ENCODE measurements at regions not wholly inside any gene's neighbourhood (a gene's known extent, or its start where the extent isn't known, plus 50 kb on each side); places are given as distances from the start of the nearest gene placed in this dataset.
"Not testable (repeated sequence)": the region's sequence is repeated elsewhere in the genome, so short reads cannot be mapped to it uniquely, and the experiment has no call there.

GRCh38 chr7:135872861-135873260 is 104.3 kb downstream of the MTPN start:
- DNase-seq = not testable (repeated sequence)

DNA sequence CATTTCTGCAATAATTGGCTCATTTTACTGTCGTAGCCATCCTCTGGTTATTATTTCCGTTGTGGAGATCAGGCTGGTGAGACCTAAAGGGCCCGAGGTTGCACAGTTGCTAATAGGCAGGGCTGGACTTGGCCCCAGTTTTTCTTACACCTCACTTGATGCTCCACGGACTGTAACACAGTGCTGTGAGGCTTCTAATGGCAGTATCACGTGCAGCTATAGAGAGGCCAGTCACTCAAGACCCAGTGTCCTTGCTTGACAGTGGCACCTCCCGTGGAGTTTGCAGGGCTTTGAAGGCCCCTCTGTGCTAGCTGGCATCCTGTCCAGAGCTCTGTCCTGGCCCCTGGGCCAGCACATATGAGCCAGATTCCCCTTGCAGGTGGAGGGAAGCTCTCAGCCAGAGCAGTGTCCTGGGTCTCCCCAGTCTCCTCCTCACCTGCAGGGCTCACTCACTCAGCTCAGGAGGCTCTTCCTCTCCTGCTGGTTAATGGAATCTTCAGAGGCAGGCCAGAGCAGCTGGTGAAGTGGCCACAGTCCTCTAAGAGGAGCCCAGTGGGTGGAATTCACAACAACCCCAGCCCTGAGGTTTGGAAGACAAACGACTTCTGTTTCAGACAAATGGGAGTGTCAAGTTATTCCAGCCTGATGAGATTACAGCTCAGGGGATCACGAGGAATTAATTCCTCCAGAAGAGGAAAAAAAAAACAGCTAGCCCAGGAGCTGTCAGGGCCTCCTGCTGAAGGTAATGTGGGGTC is 114.2 kb upstream of the FAM180A start:
- DNase-seq = no peak

GRCh38 chr7:135859538-135859937 is 110.9 kb upstream of the FAM180A start:
- no peak for DNase-seq

DNA sequence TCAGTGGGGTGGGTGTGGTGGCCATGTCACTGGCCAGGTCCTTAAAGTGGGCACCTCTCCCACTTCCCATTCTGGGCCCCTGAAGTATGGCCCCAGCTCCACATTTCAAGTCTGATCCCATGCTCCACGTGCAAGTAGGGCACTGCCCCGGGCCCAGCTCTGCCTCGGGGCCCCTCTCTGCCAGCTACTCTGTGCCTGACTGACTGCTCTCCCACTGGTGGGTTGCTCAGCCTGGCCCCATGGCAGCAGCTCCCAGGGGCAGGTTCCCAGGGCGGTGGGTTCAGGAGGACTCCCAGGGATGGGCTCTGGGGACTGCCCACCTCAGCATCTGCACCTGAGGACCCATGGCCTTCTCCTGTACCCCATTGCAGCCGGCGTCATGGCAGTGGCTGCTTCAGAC is 110.2 kb upstream of the FAM180A start:
- DNase-seq = no peak

- DNase-seq = no peak
These were observed 109.8 kb upstream of the FAM180A start for GRCh38 chr7:135858379-135858778.

- DNase-seq = no peak
These were observed 109.1 kb upstream of the FAM180A start for GRCh38 chr7:135857519-135858274.

DNA sequence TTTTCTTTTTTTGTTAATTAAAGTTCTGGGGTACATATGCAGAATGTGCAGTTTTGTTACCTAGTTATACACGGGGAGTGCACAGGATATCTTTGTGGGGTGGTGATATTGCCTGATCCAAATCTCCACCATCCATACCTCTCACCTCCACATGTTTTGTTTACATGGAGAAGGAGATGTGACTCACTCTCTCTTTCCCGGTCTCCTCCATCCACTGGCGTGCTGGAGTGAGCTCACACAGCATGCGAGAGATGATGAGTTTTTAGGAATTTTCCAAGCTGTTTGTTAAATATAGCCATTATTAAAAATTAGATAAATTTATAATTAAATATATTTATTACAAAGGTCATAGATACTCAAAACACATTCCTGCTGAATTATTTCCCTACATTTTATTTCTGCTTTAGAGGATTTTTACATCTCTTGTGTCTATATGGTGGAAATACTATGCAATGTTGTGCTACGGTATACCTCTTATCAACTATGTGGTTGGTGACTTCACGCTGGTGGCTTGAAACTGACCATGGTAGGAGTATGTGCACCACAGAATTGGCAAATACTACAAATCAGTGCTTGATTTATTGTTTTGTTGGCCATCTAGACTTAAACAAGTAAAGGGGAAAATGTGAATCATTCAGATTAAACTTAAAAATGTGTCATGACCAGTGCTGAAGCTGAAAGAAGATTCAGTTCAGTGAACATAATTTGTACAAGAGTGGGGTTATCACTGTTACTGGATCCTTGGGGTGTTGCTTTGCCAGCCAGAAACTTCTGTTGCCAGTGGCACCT is 107.9 kb upstream of the FAM180A start:
- DNase-seq = no peak

DNA sequence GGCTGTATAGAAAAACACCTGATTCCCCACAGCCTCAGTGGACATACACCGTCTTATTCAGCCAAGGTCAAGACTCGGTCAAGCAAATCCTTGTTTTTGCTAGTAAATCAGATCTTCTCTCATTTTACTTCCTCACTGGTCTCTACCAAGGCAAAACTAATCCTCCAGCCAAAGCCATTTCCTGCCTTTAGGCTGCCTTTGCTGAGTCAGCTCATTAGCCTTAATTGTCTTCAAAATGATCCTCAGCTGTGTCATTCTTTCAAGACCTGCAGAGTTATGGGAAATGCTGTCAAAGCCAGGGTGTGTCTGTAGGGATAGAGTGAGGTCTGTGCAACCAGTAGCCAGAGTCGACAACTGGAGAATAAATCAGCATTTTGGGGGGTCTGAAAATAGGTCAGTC is 107.2 kb upstream of the FAM180A start:
- DNase-seq = peak; percentile 18

GRCh38 chr7:135853499-135853898 is 104.9 kb upstream of the FAM180A start:
- DNase-seq = no peak

- DNase-seq = no peak
These were observed 104.4 kb upstream of the FAM180A start for GRCh38 chr7:135853008-135853407.

GRCh38 chr7:135847242-135847641 is 98.6 kb upstream of the FAM180A start:
- no peak for DNase-seq

GRCh38 chr7:135846339-135846738 is 97.7 kb upstream of the FAM180A start:
- no peak for DNase-seq

DNA sequence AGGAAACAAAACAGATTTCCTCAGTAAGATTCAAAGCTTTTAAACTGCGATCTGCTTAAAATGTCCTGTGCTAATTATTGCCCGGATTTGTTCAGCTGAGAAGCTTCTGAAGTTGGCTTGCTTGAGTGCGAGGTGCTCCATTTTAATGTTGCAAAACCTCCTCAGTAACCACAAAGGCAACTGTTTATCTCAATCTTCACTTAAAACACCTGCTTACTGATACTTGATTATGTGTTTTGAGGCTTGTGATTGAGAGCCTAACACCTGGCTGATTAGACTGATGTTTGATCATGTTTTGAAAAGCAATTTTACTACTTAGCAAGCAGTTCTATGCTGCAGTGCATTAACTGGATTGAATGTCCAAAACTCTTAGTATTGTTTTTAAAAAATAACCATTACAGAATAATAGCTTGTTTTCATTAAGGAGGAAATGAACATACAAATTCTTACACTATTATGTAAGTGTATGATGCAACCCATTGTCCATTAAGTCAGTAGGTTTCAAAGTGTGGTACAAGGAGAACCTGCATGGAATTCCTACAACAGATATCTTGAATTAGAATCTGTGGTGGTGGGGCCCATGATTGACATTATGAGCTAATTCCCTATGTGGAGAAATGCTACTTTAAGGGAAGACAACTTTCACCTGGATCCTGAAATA is 96.9 kb upstream of the FAM180A start:
- DNase-seq = no peak

DNA sequence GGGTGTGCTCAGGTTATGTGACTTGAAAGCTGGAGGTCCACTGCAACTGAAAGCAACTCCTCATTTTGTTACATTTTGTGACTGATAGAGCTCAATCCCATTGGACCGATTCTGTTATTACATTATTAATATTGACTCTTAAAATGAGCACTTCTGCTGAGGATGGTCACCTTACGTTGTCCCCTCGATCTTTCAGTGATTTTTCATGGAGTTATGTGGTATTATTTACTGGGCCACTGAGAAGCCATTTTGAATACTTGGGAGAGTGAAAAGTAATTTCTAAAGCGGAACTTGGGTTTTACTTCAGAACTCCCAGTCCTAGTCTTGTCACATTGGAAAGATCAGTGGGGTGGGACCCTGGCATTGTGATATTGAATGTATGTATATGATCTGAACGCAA is 96.3 kb upstream of the FAM180A start:
- no peak for DNase-seq

DNA sequence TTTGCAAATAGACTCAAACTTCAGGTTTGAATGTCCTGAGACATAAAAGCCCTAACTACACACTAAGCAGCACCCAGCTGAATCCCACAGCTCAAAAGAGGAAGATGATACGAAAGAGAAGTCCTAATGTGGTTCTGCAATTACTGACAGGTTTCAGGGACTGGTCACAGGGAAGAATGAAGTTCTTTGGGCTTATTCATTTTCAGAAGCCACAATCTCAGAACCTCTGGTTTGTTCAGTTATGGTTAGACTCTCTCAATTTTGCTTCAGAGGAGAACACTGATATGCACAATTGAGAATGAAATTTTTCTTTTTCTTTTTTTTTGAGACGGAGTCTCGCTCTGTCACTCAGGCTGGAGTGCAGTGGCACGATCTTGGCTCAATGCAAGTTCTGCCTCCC is 94.6 kb upstream of the FAM180A start:
- no peak for DNase-seq

- no peak for DNase-seq
These were observed 94.0 kb upstream of the FAM180A start for GRCh38 chr7:135842446-135843179.

DNA sequence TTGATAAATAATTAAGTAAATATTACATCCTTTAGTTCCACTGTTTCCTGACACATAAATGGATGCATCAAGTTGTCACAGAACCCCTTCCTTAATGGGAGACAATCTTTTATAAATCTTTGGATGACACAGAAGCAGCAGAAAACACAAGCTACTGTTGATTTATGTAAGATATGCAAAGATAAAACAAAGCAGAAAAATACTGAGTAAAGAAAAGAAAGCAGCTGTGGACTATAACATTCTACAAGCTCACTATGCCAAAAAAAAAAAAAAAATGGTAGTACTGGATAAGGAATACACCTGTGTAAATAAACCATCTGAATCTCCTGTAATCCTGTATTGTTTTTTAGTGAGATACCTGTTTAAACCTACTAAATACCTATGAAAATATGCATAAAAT is 92.0 kb upstream of the FAM180A start:
- no peak for DNase-seq

DNA sequence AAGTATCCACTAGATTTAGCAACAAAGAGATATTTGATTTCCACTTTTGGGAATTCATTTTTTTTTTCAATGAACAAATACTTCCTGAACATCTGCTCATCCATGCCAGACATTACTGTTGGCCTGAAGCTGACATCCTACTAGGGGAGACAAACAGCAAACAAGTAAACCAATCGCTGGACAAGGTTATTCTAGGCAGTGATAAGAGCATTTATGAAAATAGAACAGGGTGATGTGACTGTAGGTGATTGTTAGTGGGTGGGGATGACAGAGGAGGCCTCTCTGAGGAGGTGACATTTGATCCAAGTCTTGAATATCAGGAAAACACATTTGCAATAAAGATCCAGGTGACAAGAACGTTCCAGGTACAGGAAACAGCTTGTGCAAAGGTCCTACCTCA is 89.1 kb upstream of the FAM180A start:
- DNase-seq = no peak

DNA sequence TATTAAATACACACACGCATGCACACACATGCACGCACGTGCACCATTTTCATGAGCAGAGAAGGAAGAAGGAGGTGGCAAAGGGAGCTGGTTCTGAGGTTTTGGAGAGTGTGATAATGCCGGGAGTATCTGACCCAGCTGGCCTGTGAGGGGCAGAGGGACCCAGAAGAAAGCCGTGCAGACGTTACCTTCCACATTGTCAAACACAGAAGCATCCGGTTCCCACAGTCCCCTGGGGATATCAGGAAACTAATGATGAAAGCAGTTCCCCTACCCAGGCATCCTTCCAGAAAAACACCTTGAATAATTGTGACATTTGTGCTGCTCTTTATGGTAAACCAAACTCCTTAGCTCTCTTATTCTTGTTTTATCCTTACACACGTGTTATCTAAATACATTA is 85.7 kb upstream of the FAM180A start:
- DNase-seq = no peak

- DNase-seq = peak; percentile 24
These were observed 85.0 kb upstream of the FAM180A start for GRCh38 chr7:135833642-135834041.

- no peak for DNase-seq
These were observed 83.0 kb upstream of the FAM180A start for GRCh38 chr7:135831455-135832195.

DNA sequence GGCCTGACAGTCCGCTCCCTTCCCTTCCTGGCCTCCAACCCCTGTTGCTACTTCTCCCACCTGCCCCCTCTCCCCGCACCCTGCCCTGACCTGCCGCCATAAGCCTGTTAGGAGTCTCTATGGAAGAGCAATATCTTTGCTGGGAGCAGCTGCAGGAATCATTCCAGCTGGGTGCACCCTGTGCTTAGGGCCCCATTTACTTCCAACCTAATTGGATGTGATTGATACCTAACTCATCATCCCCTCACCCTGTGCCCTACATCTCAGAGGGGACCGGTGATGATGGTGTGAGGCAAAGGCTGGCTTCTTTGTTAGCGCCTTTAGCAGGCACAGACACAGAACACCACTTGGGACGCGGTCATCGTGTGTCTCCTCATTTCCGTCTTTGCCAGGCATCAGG is 80.0 kb upstream of the FAM180A start:
- DNase-seq = no peak
